ENCODE measurements at regions not wholly inside any gene's neighbourhood (a gene's known extent, or its start where the extent isn't known, plus 50 kb on each side); places are given as distances from the start of the nearest gene placed in this dataset.

GRCh38 chr9:109922617-109923470 lies 142.8 kb downstream of the PALM2AKAP2 start:
- TF ChIP-seq POLR2AphosphoS5 (IDR thresholded peaks at IDR 0.05) (no peak), POLR2A (IDR thresholded peaks at IDR 0.05) (no peak), CTCF (IDR thresholded peaks at IDR 0.05) (no peak), EP300 (IDR thresholded peaks at IDR 0.05) (no peak)
- Histone ChIP-seq H3K4me3 (no peak overlapping the region), H3K9me3 (no peaks in the 10 kb centered on the region), H3K27me3 (no peaks in the 10 kb centered on the region), H3K4me1 (peaks cover 0 to 13% (median 6%) of the 10 kb centered on the region in 4 donors), H3K27ac (no peak overlapping the region), H3K36me3 (no peaks in the 10 kb centered on the region)
- 19 to 58% methylated on average over 2 of the region's 2 CpGs for WGBS, 2 donors
- DNase-seq: no peak
- intact Hi-C loops (cut with DNase I): no loop called here

- no peak overlapping the region for H3K4me3 ChIP-seq
- H3K36me3 ChIP-seq: no peaks in the 10 kb centered on the region
- H3K27me3 ChIP-seq: no peaks in the 10 kb centered on the region
- H3K27ac ChIP-seq: no peak overlapping the region
- no peak for DNase-seq
- H3K9me3 ChIP-seq: no peaks in the 10 kb centered on the region
- TF ChIP-seq POLR2AphosphoS5 (IDR thresholded peaks at IDR 0.05) (no peak), CTCF (IDR thresholded peaks at IDR 0.05) (no peak)
- peaks cover 0 to 7% (median 2%) of the 10 kb centered on the region in 4 donors for H3K4me1 ChIP-seq
- intact Hi-C loops (cut with DNase I): no loop called here
- 28 to 58% methylated on average over 5 of the region's 5 CpGs for WGBS, 2 donors
Observed at GRCh38 chr9:109923471-109923760, 143.4 kb downstream of the PALM2AKAP2 start.

- no peak for TF ChIP-seq CTCF (IDR thresholded peaks at IDR 0.05)
- no peak for TF ChIP-seq POLR2A (IDR thresholded peaks at IDR 0.05)
- TF ChIP-seq EP300 (IDR thresholded peaks at IDR 0.05): no peak
- no peak for TF ChIP-seq POLR2AphosphoS5 (IDR thresholded peaks at IDR 0.05)
- Histone ChIP-seq H3K27me3 (no peaks in the 10 kb centered on the region), H3K36me3 (no peaks in the 10 kb centered on the region), H3K9me3 (no peaks in the 10 kb centered on the region), H3K4me1 (peaks cover 0 to 4% (median under 1%) of the 10 kb centered on the region in 4 donors), H3K4me3 (no peak overlapping the region), H3K27ac (no peak overlapping the region)
- intact Hi-C loops (cut with DNase I): no loop called here
- 78 to 85% methylated on average over 3 of the region's 3 CpGs for WGBS, 2 donors
- no peak for DNase-seq
Observed at GRCh38 chr9:109923806-109924205, 143.8 kb downstream of the PALM2AKAP2 start.

GRCh38 chr9:109925799-109926198 lies 145.8 kb downstream of the PALM2AKAP2 start:
- no peaks in the 10 kb centered on the region for H3K9me3 ChIP-seq
- H3K27ac ChIP-seq: no peak overlapping the region
- TF ChIP-seq POLR2A (IDR thresholded peaks at IDR 0.05): no peak
- TF ChIP-seq CTCF (IDR thresholded peaks at IDR 0.05): no peak
- TF ChIP-seq EP300 (IDR thresholded peaks at IDR 0.05): no peak
- TF ChIP-seq POLR2AphosphoS5 (IDR thresholded peaks at IDR 0.05): no peak
- H3K27me3 ChIP-seq: no peaks in the 10 kb centered on the region
- 95 to 96% methylated on average over 2 of the region's 2 CpGs for WGBS, 2 donors
- DNase-seq: no peak
- no peaks in the 10 kb centered on the region for H3K4me1 ChIP-seq
- H3K36me3 ChIP-seq: no peaks in the 10 kb centered on the region
- intact Hi-C loops (cut with DNase I): no loop called here
- H3K4me3 ChIP-seq: no peak overlapping the region

GRCh38 chr9:109926421-109926869 lies 146.4 kb downstream of the PALM2AKAP2 start:
- H3K27ac ChIP-seq: no peak overlapping the region
- H3K9me3 ChIP-seq: no peaks in the 10 kb centered on the region
- intact Hi-C loops (cut with DNase I): no loop called here
- no peaks in the 10 kb centered on the region for H3K4me1 ChIP-seq
- 54 to 71% methylated on average over 3 of the region's 3 CpGs for WGBS, 2 donors
- H3K27me3 ChIP-seq: no peaks in the 10 kb centered on the region
- H3K4me3 ChIP-seq: no peak overlapping the region
- DNase-seq: no peak
- no peaks in the 10 kb centered on the region for H3K36me3 ChIP-seq
- TF ChIP-seq EP300 (IDR thresholded peaks at IDR 0.05) (no peak), CTCF (IDR thresholded peaks at IDR 0.05) (no peak), POLR2A (IDR thresholded peaks at IDR 0.05) (no peak), POLR2AphosphoS5 (IDR thresholded peaks at IDR 0.05) (no peak)
